ENCODE measurements at regions not wholly inside any gene's neighbourhood (a gene's known extent, or its start where the extent isn't known, plus 50 kb on each side); places are given as distances from the start of the nearest gene placed in this dataset.

- TF ChIP-seq, protein P1, sequence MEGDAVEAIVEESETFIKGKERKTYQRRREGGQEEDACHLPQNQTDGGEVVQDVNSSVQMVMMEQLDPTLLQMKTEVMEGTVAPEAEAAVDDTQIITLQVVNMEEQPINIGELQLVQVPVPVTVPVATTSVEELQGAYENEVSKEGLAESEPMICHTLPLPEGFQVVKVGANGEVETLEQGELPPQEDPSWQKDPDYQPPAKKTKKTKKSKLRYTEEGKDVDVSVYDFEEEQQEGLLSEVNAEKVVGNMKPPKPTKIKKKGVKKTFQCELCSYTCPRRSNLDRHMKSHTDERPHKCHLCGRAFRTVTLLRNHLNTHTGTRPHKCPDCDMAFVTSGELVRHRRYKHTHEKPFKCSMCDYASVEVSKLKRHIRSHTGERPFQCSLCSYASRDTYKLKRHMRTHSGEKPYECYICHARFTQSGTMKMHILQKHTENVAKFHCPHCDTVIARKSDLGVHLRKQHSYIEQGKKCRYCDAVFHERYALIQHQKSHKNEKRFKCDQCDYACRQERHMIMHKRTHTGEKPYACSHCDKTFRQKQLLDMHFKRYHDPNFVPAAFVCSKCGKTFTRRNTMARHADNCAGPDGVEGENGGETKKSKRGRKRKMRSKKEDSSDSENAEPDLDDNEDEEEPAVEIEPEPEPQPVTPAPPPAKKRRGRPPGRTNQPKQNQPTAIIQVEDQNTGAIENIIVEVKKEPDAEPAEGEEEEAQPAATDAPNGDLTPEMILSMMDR (conservative IDR thresholded peaks at IDR 0.05; ENCODE audit: low read depth in 2 of 2) = no peak
- TF ChIP-seq ETS1 (IDR thresholded peaks at IDR 0.05) (no peak), CREB1 (CRISPR knock-in tag; IDR thresholded peaks at IDR 0.05; ENCODE audit: low read depth) (no peak), REST (IDR thresholded peaks at IDR 0.05; ENCODE audit: unreplicated experiment) (peak; percentile 72), EZH2 (IDR thresholded peaks at IDR 0.05; ENCODE audit: low read depth, unreplicated experiment) (no peak), POLR2AphosphoS5 (IDR thresholded peaks at IDR 0.05; ENCODE audit: low read depth) (no peak)
These were observed 1585.3 kb upstream of the TMEM132C start for GRCh38 chr12:126681676-126682075.
